Transverse colon (tissue), 4 donors: ENCODE measurements at regions not wholly inside any gene's neighbourhood (a gene's known extent, or its start where the extent isn't known, plus 50 kb on each side); places are given as distances from the start of the nearest gene placed in this dataset.

ENCODE experiments used
- DNase-seq: peaks from one replicate; pipeline ENCODE4 v3.0.0-alpha.2; 2019
- H3K27ac ChIP-seq, 4 donors: fragments of 200-600 bp; sonication (generic); 2 replicates each; pipeline ENCODE4 v1.5.1; 2016 to 2018; ENCODE audit warnings: inconsistent platforms in 4 of 4
- H3K27me3 ChIP-seq: fragments of 200-600 bp; sonication (generic); 2 replicates; pipeline ENCODE4 v1.5.1; 2017; ENCODE audit warnings: inconsistent platforms
- H3K36me3 ChIP-seq, 4 donors: fragments of 200-600 bp; sonication (generic); 2 replicates each; pipeline ENCODE4 v1.5.1; 2017 to 2019; ENCODE audit warnings: inconsistent platforms in 4 of 4
- H3K4me1 ChIP-seq, 4 donors: fragments of 200-600 bp; sonication (generic); 2 replicates each; pipeline ENCODE4 v1.5.1; 2017 to 2020; ENCODE audit warnings: inconsistent platforms in 4 of 4
- H3K4me3 ChIP-seq, 4 donors: fragments of 200-600 bp; sonication (generic); 1 replicate in 1 of 4; 2 replicates in 3 of 4; pipeline versions ENCODE4 v1.5.1 to v1.6.1; 2017 to 2019; ENCODE audit warnings: inconsistent platforms in 4 of 4
- H3K9me3 ChIP-seq, 2 donors: fragments of 200-600 bp; sonication (generic); 2 replicates each; pipeline ENCODE4 v1.5.1; 2017 to 2019; ENCODE audit warnings: inconsistent platforms in 2 of 2
- EP300 ChIP-seq: sonication (generic); formaldehyde crosslinking; IDR thresholded peaks from one replicate; pipeline ENCODE4 v1.6.1; 2017; ENCODE audit warnings: antibody characterized with exemption, low read depth
- POLR2A ChIP-seq: fragments of 450-650 bp; IDR thresholded peaks from one replicate; pipeline ENCODE4 v1.6.1; 2016; ENCODE audit warnings: antibody characterized with exemption, mild to moderate bottlenecking, moderate library complexity
- POLR2AphosphoS5 ChIP-seq, 3 donors: sonication (generic); formaldehyde crosslinking; IDR thresholded peaks; one replicate each; pipeline ENCODE4 v1.6.1; 2016; ENCODE audit warnings: antibody characterized with exemption in 3 of 3
- WGBS, 2 donors: methylation state at CpG; one replicate each; pipeline ENCODE4 v1.1.5; 2018; ENCODE audit warnings: low coverage in 1 of 2; 5-methylcytosine and 5-hydroxymethylcytosine counted together
- in situ Hi-C, 4 donors: fragments of 200-750 bp; cut with MboI; loops; one replicate each; pipeline versions ENCODE4 v1.15.0 to v1.15.1; 2017; ENCODE audit warnings: low sequenced_read_pairs in 3 of 4, low pct_ligation_motif_present in 1 of 4, low pct_unique_long_range_greater_than_20kb in 1 of 4
- intact Hi-C: fragments of 100-400 bp; cut with DNase I; formaldehyde crosslinking; loops from one replicate; pipeline ENCODE4 v1.15.1; 2023; ENCODE audit warnings: low total_unique reads
- TF ChIP-seq, protein P1 (sequence below), 5 experiments: fragments of 200-600 bp in 3 of 5; fragments of 450-650 bp in 2 of 5; sonication (generic) in 3 of 5; IDR thresholded peaks; 1 replicate in 2 of 5; 2 replicates in 3 of 5; pipeline ENCODE4 v1.5.1; 2016 to 2017; ENCODE audit warnings: antibody characterized with exemption in 5 of 5, inconsistent platforms in 3 of 5, mild to moderate bottlenecking in 2 of 5, moderate library complexity in 1 of 5

DNA sequence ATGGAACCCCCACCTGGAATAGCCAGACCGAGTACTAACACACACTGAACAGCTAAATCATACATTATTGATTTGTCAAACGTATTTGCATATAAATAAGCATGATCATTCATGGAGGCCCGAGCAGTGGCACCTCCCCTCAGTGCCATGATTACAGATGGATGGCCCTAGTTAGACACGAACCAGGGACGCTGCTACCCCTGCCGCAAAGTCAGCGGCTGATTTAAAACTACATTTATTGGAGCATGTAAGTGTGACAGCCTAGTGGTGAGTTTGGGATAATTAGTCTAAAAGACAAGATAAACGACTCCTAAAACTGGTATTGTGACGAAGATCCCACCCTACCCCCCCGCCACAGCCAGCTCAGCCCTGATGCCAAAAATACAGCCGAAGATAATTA lies 159.1 kb upstream of the MAFB start:
- intact Hi-C loops (no loop called here), in situ Hi-C loops (no loop called here)
- 73% methylated on average over 11 of the region's 11 CpGs; no CpG with 5 or more reads in 1 of the 2 donors for WGBS, 2 donors
- H3K27ac ChIP-seq: no peak overlapping the region
- H3K4me3 ChIP-seq: no peak overlapping the region
- no peaks in the 10 kb centered on the region for H3K27me3 ChIP-seq
- H3K4me1 ChIP-seq: no peaks in the 10 kb centered on the region
- no peak for DNase-seq
- H3K9me3 ChIP-seq: no peaks in the 10 kb centered on the region
- TF ChIP-seq POLR2AphosphoS5 (IDR thresholded peaks at IDR 0.05): no peak
- no peak for TF ChIP-seq POLR2A
- no peak for TF ChIP-seq EP300
- TF ChIP-seq, protein P1, sequence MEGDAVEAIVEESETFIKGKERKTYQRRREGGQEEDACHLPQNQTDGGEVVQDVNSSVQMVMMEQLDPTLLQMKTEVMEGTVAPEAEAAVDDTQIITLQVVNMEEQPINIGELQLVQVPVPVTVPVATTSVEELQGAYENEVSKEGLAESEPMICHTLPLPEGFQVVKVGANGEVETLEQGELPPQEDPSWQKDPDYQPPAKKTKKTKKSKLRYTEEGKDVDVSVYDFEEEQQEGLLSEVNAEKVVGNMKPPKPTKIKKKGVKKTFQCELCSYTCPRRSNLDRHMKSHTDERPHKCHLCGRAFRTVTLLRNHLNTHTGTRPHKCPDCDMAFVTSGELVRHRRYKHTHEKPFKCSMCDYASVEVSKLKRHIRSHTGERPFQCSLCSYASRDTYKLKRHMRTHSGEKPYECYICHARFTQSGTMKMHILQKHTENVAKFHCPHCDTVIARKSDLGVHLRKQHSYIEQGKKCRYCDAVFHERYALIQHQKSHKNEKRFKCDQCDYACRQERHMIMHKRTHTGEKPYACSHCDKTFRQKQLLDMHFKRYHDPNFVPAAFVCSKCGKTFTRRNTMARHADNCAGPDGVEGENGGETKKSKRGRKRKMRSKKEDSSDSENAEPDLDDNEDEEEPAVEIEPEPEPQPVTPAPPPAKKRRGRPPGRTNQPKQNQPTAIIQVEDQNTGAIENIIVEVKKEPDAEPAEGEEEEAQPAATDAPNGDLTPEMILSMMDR (IDR thresholded peaks at IDR 0.05): no peak
- H3K36me3 ChIP-seq: no peaks in the 10 kb centered on the region

DNA sequence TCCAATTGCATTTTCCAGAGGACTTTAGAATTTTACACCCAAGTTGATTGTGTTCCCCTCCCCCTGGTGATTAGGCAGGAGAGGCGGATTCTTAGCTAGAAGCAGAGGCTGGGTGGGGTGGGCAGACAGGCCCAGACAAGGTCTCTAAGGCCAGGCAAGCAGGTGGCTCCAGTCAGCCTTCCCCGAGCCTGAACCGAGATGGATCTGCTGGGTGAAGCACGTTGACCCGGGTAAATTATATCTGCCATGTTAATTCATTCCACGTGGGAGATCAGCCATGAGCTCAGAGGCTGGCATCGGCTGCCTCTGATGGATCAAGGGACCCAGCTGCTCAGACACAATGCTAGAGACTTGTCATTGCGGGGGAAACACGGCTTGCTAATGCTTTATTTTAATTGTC lies 159.5 kb upstream of the MAFB start:
- WGBS, 2 donors: 88% methylated on average over 9 of the region's 9 CpGs; no CpG with 5 or more reads in 1 of the 2 donors
- intact Hi-C loops (no loop called here), in situ Hi-C loops (no loop called here)
- Histone ChIP-seq H3K4me1 (no peaks in the 10 kb centered on the region), H3K27me3 (no peaks in the 10 kb centered on the region), H3K9me3 (no peaks in the 10 kb centered on the region), H3K27ac (no peak overlapping the region), H3K4me3 (no peak overlapping the region), H3K36me3 (no peaks in the 10 kb centered on the region)
- DNase-seq: no peak
- TF ChIP-seq EP300: no peak
- TF ChIP-seq, protein P1 (IDR thresholded peaks at IDR 0.05): no peak
- TF ChIP-seq POLR2AphosphoS5 (IDR thresholded peaks at IDR 0.05): no peak
- TF ChIP-seq POLR2A: no peak

DNA sequence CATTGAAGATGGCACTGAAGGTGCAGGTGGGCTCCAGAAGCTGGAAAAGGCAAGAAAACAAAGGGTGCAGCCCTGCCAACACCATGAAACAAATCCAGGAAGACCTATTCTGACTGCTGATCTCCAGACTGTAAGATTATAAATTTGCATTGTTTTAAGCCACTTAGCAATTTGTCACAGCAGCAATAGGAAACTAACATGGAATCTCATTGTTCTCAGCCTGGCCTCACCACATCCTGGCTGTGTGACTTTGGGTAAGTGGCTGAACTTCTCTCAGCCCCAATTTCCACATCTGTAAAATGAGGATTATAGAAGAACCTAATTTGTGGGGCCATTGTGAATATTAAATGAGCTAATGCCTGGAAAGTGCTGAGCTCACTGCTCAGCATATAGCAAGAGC lies 160.4 kb upstream of the MAFB start:
- intact Hi-C loops: no loop called here
- H3K4me1 ChIP-seq: no peaks in the 10 kb centered on the region
- no peaks in the 10 kb centered on the region for H3K9me3 ChIP-seq
- in situ Hi-C loops: no loop called here
- H3K36me3 ChIP-seq: no peaks in the 10 kb centered on the region
- no peak for DNase-seq
- H3K27me3 ChIP-seq: no peaks in the 10 kb centered on the region
- no peak overlapping the region for H3K27ac ChIP-seq
- TF ChIP-seq POLR2A: no peak
- TF ChIP-seq, protein P1 (IDR thresholded peaks at IDR 0.05): no peak
- no peak for TF ChIP-seq POLR2AphosphoS5 (IDR thresholded peaks at IDR 0.05)
- TF ChIP-seq EP300: no peak
- H3K4me3 ChIP-seq: no peak overlapping the region

DNA sequence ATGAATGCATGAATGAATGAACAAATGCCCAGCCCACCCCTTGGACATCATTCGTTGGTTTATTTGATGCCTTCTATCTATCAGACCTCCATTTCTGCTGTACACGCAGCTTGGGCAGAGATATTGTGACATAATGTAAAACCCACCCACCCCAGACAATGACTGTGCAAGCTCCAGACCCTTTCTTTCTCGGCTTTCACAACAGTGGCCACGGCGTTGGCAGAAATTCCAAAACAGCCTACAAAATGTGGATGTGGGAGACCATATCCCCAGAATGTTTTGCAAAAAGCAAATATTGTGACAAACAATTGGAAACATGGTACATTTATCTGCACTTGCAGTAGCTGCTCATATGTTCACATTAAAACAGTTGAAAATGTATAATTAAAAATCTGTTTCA lies 162.0 kb upstream of the MAFB start:
- no peak overlapping the region for H3K27ac ChIP-seq
- H3K36me3 ChIP-seq: no peaks in the 10 kb centered on the region
- no peak for DNase-seq
- no peaks in the 10 kb centered on the region for H3K9me3 ChIP-seq
- no peak overlapping the region for H3K4me3 ChIP-seq
- WGBS, 2 donors: 82 to 92% methylated on average over 4 to 5 of the region's 5 CpGs
- TF ChIP-seq POLR2AphosphoS5 (IDR thresholded peaks at IDR 0.05) (no peak), EP300 (no peak), POLR2A (no peak)
- TF ChIP-seq, protein P1 (IDR thresholded peaks at IDR 0.05): no peak
- in situ Hi-C loops: no loop called here
- no peaks in the 10 kb centered on the region for H3K27me3 ChIP-seq
- no peaks in the 10 kb centered on the region for H3K4me1 ChIP-seq
- intact Hi-C loops: no loop called here
